ENCODE measurements at regions not wholly inside any gene's neighbourhood (a gene's known extent, or its start where the extent isn't known, plus 50 kb on each side); places are given as distances from the start of the nearest gene placed in this dataset.

DNA sequence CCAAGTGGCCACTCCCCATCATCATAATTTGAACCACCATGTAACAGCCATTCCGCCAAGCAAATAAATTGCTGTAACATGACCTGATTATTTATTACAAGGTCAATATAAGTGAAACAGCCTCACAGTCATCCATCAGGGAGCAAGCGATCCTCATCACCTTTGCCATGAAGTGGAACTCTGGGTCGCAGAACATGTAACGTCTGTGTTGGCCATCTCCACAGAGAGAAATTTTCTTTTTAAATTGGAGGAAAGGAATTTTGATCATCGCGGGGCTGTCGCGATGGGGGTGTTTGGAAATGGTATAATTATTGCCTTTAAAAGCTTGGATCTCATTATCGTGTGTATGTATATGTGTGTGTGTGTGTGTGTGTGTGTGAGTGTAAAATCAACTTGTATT, 90.2 kb downstream of the SHOX start:
- WGBS, 2 donors, result 74 to 76% methylated on average over 9 of the region's 9 CpGs
- Histone ChIP-seq H3K4me3 (no peak overlapping the region), H3K27me3 (no peaks in the 10 kb centered on the region), H3K9me3 (no peaks in the 10 kb centered on the region), H3K4me1 (no peaks in the 10 kb centered on the region), H3K27ac (no peak overlapping the region), H3K36me3 (no peaks in the 10 kb centered on the region)
- ATAC-seq (no peak), FAIRE-seq (no peak), DNase-seq (no peak)
- TF ChIP-seq, protein P1, sequence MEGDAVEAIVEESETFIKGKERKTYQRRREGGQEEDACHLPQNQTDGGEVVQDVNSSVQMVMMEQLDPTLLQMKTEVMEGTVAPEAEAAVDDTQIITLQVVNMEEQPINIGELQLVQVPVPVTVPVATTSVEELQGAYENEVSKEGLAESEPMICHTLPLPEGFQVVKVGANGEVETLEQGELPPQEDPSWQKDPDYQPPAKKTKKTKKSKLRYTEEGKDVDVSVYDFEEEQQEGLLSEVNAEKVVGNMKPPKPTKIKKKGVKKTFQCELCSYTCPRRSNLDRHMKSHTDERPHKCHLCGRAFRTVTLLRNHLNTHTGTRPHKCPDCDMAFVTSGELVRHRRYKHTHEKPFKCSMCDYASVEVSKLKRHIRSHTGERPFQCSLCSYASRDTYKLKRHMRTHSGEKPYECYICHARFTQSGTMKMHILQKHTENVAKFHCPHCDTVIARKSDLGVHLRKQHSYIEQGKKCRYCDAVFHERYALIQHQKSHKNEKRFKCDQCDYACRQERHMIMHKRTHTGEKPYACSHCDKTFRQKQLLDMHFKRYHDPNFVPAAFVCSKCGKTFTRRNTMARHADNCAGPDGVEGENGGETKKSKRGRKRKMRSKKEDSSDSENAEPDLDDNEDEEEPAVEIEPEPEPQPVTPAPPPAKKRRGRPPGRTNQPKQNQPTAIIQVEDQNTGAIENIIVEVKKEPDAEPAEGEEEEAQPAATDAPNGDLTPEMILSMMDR (IDR thresholded peaks at IDR 0.05), result no peak
- intact Hi-C loops (cut with DNase I), result no loop called here

- 49 to 60% methylated on average over 5 of the region's 5 CpGs for WGBS, 2 donors
Observed at GRCh38 chrX:720250-720649, 89.7 kb downstream of the SHOX start.

GRCh38 chrX:716136-716535, 85.5 kb downstream of the SHOX start:
- no peak for FAIRE-seq
- 16 to 23% methylated on average over 3 of the region's 3 CpGs for WGBS, 2 donors

More at GRCh38 chrX:720250-720649, 89.7 kb downstream of the SHOX start:
- Histone ChIP-seq H3K27me3 (no peaks in the 10 kb centered on the region), H3K36me3 (no peaks in the 10 kb centered on the region), H3K27ac (no peak overlapping the region), H3K9me3 (no peaks in the 10 kb centered on the region), H3K4me1 (no peaks in the 10 kb centered on the region), H3K4me3 (no peak overlapping the region)
- TF ChIP-seq, protein P1 (IDR thresholded peaks at IDR 0.05), result no peak
- intact Hi-C loops (cut with DNase I), result no loop called here
- DNase-seq (no peak), FAIRE-seq (no peak), ATAC-seq (no peak)

DNA sequence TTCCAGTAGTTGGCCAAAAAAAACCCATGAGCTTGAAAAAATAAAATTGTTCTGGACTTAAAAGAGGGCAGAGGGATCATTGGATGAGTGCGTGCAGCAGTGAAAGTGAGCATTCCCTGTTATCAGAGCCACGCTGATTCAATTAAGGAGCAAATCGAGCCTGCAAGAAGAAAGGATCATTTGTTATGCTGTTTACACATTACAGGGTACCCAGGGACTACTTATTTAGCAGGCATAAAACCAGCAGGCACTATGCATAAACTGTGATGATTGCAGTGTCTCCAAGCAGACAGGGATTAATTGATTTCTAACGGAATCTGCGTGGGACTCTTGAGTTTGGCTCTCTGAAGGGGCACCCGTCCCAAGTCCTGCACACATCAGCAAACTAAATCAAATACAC, 83.5 kb downstream of the SHOX start:
- Histone ChIP-seq H3K27ac (no peak overlapping the region), H3K36me3 (no peaks in the 10 kb centered on the region), H3K9me3 (no peaks in the 10 kb centered on the region), H3K4me3 (no peak overlapping the region), H3K4me1 (no peaks in the 10 kb centered on the region), H3K27me3 (no peaks in the 10 kb centered on the region)
- FAIRE-seq, result no peak
- intact Hi-C loops (cut with DNase I), result no loop called here
- 32 to 36% methylated on average over 6 of the region's 6 CpGs for WGBS, 2 donors
- DNase-seq, result no peak
- no peak for ATAC-seq
- TF ChIP-seq, protein P1 (IDR thresholded peaks at IDR 0.05), result no peak

More at GRCh38 chrX:716136-716535, 85.5 kb downstream of the SHOX start:
- no peak overlapping the region for H3K27ac ChIP-seq
- ATAC-seq (no peak), DNase-seq (no peak)
- TF ChIP-seq, protein P1 (IDR thresholded peaks at IDR 0.05), result no peak
- no peak overlapping the region for H3K4me3 ChIP-seq
- no peaks in the 10 kb centered on the region for H3K9me3 ChIP-seq
- no peaks in the 10 kb centered on the region for H3K4me1 ChIP-seq
- intact Hi-C loops (cut with DNase I), result no loop called here
- no peaks in the 10 kb centered on the region for H3K36me3 ChIP-seq
- H3K27me3 ChIP-seq, result no peaks in the 10 kb centered on the region
